GM19240 (cell line): ENCODE measurements at regions not wholly inside any gene's neighbourhood (a gene's known extent, or its start where the extent isn't known, plus 50 kb on each side); places are given as distances from the start of the nearest gene placed in this dataset.
"Not testable (repeated sequence)": the region's sequence is repeated elsewhere in the genome, so short reads cannot be mapped to it uniquely, and the experiment has no call there.

Source experiments
- DNase-seq: peaks from one replicate; pipeline ENCODE4 v3.0.0; 2011; ENCODE audit warnings: low spot score; ENCODE audit not compliant: insufficient read length

DNA sequence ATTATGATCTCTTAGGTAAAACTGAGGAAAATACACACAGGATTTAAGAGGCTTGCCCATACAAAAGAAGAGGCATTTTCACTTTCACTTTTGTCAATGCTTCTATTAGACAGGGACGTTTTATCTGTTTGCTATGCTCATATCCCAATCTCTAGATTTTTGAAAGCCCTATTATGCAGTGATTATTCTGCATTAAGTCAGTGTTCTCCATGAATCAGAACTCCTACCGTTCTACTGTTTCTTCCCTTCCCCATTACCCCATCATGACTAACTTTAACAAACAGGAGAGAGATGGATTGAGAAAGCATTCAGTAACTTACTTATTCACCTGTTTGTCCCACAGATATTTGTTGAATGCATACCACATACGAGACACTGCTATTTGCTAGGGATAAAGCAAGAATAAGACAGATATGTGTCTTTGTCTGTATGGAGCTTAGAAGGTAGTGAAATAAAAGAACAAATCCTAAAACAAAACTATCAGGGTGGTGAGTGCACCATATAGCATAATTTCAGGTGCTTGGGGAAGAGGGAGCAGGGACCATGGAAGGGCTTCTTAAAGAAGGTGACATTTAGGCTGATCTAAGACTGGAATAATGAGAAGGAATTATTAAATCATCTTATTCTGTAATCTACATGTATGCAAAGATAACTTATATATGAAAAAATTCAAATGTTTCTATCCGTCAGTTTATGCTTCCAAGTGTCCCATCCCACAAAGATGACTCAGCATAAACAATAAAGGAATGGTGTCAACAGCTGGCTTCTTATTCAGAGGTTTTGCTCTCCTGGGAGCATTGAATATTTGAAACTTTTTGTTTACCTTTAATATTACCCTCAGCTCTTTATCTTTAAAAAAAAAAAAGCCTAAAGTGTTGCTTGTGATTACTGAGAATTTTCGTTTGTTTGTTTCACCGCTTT is 328.1 kb downstream of the HINT1 start:
- no peak for DNase-seq

DNA sequence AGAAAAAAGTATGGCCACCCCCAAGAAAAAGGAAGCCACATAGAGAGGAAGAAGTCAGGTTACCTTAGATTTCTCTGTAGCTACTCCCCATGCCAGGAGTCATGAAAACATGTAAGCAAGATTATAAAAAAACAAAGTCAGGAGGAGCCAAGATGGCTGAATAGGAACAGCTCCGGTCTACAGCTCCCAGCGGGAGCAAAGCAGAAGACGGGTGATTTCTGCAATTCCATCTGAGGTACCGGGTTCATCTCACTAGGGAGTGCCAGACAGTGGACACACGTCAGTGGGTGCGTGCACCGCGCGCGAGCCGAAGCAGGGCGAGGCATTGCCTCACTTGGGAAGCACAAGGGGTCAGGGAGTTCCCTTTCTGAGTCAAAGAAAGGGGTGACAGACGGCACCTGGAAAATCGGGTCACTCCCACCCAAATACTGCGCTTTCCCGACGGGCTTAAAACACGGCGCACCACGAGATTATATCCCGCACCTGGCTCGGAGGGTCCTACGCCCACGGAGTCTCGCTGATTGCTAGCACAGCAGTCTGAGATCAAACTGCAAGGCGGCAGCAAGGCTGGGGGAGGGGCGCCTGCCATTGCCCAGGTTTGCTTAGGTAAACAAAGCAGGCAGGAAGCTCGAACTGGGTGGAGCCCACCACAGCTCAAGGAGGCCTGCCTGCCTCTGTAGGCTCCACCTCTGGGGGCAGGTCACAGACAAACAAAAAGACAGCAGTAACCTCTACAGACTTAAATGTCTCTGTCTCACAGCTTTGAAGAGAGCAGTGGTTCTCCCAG is 347.3 kb downstream of the HINT1 start:
- not testable (repeated sequence) for DNase-seq

DNA sequence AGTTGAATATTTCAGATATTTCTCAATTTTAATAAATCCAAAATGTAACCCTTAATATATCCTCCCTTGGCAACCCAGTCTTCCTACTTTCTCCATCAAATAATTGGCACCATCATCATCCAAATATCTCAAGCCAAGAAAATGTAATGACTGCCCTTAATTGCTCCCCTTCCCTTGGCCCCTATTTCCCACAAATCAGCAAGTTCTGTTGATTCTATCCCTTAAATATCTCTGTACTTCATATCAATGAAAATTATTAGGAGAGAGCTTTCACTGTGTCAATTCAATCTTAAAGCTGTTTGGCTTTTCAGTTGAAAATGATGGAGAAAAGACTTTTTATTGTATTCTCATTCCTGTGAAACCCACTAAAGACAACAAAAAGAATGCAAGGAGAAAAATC is 349.8 kb downstream of the HINT1 start:
- DNase-seq: no peak

DNA sequence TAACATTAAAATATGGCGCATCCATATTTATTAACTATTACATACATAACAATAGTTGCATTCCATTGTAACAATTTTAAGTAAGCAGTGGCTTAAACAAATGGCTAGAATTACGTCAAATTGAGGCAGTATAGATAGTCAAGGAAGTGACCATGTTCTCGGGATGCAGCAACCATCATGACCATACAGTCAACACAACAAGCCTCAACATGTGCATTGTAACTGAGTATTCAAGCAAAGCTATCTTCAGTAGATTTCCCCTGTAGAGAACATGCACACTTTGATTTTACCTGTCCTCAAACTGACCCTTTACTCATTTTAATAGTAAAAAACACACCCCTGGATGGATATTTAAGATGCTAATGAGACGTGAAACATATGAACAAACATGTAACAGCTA is 356.4 kb downstream of the HINT1 start:
- DNase-seq: no peak

DNA sequence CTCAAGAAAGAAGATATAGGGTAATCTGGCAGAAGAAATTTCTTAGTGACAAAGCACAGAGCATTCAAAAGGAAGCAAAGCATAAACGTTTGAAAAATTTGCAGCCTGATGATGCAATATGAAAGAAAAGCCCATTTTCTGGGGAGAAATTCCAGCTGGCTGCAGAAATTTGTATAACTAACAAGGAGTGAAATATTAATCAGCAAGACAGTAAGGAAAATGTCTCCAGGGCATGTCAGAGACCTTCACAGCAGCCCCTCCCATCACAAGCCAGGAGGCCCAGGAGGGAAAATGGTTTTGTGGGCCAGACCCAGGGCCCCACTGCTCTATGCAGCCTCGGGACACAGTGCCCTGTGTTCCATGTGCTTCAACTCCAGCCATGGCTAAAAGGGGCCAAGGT is 359.4 kb downstream of the HINT1 start:
- no peak for DNase-seq

DNA sequence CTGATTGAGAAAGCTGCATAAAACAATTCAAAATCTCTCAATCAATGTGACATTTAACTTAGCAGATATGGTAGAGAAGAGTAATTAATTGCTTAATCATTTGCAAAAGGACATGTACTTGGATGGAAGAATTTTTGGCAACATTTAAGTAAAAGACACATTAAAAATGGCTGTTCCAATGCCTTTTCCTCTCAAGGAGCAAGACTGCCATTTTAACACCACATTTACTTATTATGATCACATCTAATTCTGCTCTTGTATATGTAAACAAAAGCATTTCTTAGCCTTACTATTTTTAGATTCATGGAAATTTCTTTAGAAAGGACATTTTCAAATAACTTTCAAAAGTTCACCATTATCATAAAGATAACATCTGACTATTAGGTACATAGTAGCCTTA is 360.0 kb downstream of the HINT1 start:
- no peak for DNase-seq

DNA sequence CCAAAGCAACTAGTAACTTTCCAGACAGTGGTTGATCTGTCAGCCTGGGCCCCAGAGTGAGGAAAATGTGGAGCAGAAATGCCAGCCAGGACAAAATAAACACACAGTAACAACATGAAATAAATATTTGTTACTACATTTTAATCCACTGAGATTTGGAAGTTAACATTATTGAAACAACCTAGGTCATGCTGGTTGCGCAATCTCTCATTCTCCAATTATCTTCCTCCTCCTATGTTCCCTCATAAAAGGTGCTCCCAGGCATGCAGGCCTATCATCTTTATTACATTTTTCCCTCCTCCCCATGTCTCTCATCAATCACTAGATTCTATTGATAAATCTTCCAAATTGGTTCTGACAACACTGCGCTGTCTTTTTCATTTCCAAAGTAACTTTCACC is 363.1 kb downstream of the HINT1 start:
- no peak for DNase-seq

DNA sequence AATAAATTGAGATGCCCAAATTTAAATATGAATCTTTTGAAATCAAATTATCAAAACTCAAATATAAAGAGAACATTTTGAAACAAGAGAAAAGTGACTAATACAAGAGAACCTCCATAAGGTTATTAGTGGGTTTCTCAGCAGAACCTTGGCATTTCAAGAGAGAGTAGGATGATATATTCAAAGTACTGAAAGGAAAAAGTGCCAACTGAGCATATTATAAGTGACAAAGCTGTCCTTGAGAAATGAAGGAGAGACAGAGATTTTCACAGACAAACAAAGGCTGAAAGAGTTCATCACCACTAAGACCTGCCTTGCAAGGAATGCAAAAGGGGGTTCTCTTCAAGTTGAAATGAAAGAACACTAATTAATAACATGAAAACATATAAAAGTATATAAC is 366.0 kb downstream of the HINT1 start:
- no peak for DNase-seq

DNA sequence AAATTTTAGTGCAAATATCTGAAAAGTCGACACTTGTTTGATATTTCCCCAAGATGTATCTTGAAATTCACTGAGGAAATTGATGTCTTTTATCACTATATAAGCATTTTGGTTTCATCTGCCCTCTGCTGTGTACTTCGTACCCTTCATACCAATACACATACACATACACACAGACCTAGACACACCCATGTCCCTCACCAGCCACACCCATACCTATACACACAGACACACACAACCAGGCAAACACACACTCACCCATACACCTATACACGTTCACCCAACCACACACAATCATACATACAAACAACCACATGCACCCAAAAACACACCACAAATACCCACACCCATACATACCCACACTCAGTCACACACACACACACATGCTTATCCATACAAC is 367.8 kb downstream of the HINT1 start:
- DNase-seq: no peak

DNA sequence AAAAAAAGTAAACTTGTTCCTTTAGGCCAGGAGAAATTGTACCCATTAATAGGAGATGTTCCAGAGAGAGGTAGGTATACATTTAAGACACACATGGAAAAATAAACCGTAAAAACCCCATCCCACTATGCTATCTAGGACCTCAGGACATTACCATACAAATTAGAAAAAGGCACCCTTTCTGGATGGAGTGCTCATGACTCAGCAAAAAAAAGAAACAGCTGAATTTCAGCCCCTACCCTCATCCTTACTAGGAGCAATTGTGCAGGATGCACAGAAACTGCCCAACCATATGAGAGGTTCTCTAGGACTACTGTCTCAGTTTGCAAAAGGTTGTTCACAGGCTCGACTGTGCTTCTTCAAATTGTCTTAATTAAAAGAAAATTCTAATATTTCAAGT is 368.2 kb downstream of the HINT1 start:
- no peak for DNase-seq

DNA sequence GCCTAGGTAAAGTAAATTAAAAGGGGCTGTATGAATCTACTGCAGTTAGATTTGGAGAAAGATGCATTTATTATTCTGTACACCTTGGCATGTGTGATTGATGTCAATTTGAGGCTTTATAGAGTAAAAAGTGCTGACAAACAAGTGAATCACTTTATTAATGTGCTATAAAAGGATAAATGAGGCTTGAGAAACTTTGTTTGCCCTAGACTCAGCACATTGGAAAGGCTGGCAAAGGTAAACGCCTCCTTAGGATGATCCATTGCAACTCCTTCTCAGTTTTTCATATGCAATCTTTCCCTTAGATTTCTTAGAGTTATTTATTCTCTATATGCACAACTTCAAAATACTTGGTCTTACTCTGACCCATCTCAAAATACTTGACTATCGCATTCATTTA is 369.0 kb downstream of the HINT1 start:
- DNase-seq: no peak

DNA sequence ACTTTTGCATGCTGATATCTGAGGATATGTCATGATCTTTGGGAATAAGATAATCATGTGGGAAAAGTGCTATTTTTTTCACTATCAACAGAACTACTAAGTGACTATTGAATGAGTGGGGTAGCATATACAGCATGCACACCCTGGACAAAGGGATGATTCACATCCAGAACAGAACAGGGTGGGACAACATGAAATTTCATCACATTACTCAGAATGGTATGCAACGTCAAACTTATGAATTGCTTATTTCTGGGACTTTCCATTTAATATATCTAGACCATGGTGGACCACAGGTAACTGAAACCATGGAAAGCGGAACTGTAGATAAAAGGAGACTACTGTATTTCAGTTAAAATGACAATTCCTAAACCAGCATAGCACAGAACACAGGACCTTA is 370.0 kb downstream of the HINT1 start:
- no peak for DNase-seq

DNA sequence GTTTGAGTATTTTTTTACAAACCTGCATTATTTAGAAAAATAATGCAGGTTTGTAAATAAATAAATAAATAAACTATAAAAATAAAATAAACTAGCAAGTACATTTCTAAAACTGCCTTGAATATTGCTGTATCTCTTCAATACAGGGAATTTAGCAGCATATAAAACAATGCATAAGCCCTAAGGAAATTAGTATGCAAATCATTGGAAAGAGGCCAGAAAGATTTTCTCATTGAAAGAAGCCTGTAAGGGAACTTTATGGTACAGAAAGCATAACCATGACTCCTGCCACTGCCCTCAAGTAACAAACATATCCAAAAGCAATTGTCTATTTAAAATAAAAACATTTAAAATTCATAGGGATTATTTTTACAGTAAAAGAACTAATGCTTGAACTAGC is 387.3 kb downstream of the HINT1 start:
- DNase-seq: no peak

DNA sequence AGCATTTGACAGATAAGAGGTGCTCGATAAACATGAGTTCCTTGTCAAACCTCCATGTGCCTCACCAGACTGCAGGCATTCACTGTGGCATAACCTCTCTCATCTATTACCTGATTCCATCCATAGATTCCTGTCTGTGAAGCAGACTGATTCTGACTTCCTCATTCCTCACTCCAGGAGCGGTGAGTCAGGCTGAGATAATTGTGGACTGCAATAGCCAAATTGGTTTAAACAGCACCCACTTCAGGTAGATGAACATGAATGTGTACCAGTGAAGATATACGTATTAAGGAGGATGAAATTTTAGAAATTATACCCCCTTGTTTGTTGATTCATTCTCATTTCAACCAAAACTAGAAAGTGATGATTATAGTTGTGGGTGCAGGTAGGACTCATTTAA is 391.2 kb downstream of the HINT1 start:
- DNase-seq: no peak

DNA sequence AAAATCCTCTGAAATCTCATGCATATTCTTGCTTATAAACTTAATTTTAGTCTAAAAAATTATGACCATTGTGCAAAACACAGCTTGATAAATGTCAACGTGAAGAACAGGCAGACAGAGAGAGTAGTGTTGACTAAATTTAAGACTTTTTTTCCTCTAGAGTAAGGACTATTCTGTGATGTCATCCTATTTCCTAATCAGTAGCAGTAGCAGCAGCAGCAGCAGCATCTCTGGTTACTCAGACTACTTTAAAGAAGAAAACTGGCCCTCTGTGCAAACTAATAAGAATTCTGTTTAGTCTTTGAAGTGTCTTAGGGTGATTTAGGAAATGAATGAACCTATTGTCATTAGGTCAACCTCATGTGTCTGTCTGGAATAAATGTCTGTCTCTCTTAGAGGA is 403.0 kb downstream of the HINT1 start:
- DNase-seq: no peak

DNA sequence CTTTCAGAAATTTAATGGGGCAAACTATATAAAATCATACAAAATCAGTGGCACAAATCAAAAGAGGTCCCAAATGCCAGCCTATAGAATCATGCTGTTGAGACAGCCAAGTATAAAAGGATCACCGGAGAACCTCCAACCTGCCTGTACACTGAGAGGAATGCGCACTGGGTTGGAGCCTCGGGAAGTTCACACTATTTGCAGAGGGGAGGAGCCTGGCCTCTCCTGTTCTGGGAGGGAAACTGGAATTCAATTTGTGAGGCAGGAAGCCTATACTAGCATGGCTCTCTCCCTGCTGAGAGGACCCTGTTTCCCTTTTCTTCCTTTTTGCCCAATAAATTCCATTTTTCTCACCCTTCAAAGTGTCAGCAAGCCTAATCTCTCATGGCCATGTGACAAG is 406.0 kb downstream of the HINT1 start:
- DNase-seq: no peak

DNA sequence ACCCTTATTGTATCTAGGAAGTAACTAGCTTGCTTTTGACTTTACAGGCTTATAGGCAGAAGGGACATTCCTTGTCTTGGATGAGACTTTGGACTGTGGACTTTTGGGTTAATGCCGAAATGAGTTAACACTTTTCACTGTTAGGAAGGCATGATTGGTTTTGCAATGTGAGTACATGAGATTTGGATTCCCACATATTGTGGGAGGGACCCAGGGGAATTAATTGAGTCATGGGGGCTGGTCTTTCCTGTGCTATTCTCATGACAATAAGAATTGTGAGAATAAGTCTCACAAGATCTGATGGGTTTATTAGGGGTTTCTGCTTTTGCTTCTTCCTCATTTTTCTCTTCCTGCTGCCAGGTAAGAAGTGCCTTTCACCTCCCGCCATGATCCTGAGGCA is 417.5 kb downstream of the HINT1 start:
- no peak for DNase-seq

DNA sequence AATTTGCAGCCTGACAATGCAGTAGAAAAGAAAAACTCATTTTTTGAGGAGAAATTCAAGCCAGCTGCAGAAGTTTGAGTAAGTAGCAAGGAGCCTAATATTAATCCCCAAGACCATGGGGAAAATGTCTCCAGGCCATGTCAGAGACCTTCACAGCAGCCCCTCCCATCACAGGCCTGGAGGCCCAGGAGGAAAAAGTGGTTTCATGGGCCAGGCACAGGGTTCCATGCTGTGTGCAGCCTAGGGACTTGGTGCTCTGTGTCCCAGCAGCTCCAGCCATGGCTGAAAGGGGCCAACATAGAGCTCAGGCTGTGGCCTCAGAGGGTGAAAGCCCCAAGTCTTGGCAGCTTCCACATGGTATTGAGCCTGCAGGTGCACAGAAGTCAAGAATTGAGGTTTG is 418.4 kb downstream of the HINT1 start:
- not testable (repeated sequence) for DNase-seq

DNA sequence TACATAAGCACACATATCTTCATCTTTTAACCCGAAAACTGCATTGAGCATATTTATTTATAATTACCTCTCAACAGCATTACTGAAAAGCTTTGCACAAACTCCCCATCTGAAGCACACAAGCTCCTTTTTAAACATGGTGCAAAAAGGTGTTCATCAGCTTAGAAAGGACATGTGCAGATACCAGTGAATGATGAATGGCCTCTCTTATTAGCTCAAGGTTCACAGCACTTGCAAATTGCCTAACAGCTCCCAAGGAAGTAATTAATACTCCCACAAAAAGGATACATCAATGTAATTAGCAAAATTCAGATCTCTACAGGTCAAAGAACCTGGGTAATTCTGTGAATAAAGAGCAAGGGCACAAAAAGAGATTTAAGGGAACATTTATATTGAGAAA is 422.0 kb downstream of the HINT1 start:
- no peak for DNase-seq

DNA sequence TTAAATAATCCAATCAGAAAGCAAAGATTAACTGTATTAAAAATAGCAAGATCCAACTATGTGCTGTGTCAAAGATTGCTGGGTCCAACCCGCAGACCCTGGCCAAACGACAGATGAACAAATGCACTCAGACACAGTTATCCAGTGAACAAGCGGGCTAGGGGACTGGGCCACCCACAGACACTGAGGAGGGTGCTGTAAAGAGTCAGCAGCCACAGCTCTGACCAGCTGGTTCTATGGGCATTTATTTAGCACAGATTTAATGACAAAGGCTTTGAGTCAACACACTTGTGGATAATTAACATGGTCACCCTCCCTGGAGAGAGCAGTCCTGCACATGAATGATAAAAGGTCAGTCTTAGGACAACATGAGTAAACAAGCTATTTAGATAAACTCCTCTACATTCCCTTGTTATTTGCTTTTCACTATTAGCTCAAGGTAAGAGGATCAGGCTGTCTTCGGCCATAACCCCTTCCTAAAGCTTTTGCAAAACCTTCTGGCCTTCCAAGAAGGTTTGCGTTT is 424.9 kb downstream of the HINT1 start:
- no peak for DNase-seq

DNA sequence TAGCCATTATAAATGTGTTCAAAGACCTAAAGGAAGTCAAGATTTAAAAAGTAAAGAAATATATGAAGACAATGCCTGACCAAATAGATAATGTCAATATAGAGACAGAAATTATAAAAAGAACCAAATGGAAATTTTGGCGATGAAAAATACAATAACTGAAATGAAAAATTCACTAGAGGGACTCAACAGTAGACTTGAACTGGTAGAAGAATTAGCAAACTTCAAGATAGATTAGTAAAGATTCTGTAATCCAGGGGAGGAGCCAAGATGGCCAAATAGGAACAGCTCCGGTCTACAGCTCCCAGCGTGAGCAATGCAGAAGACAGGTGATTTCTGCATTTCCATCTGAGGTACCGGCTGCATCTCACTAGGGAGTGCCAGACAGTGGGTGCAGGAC is 433.2 kb downstream of the HINT1 start:
- DNase-seq: no peak

DNA sequence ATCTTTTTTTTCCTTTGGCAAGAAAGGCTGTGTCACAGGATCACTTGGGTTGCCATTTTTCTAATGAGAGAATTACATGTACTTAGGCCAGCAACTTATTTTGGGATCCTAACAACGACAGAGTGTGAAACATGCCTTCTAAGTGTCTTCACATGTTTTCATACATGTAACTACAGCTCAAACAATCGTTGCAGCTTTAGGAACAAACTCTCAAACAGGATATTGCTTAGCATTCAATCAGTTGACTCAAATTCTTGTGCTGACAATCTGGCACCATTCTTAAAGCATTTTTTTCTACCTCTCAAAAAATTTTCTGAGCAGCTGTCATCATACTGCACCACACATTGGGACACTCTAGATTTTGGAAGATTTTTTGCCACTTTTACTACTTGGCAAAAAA is 435.5 kb downstream of the HINT1 start:
- DNase-seq: no peak

DNA sequence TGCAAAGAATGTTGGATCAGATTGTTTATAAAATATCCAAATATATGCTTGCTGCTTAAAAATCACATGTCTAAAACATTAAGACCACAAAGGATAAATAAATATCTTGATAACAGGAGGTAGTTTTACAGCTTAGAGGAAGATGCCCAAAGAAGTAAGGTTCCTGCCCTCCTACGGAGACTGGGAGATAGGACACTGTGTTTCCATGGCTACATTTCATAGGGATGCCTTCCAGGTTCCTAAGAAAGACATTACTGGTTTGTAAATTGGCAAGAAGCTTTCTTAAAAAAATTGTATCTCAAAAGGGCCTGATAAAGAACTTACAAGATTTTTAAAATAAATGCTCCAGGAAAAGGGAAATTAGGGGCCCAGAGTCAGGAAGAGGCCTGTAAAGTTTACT is 437.2 kb downstream of the HINT1 start:
- no peak for DNase-seq
